ENCODE measurements at regions not wholly inside any gene's neighbourhood (a gene's known extent, or its start where the extent isn't known, plus 50 kb on each side); places are given as distances from the start of the nearest gene placed in this dataset.
A peak's percentile ranks its signal among the peaks of the same experiment; 100 is the strongest.
"Not testable (repeated sequence)": the region's sequence is repeated elsewhere in the genome, so short reads cannot be mapped to it uniquely, and the experiment has no call there.

GRCh38 chr7:9557853-9558252, 1124.4 kb downstream of the NXPH1 start:
- DNase-seq = peak; percentile 10 to 78

- no peak for DNase-seq
Observed at GRCh38 chr7:9575716-9576115, 1142.3 kb downstream of the NXPH1 start.

GRCh38 chr7:9582824-9583223, 1149.4 kb downstream of the NXPH1 start:
- DNase-seq = no peak

- no peak for DNase-seq
Observed at GRCh38 chr7:9598411-9598810, 1165.0 kb downstream of the NXPH1 start.

- DNase-seq = no peak
Observed at GRCh38 chr7:9600974-9601373, 1167.6 kb downstream of the NXPH1 start.

- DNase-seq = no peak
Observed at GRCh38 chr7:9603291-9603690, 1169.9 kb downstream of the NXPH1 start.

GRCh38 chr7:9608560-9608959, 1175.2 kb downstream of the NXPH1 start:
- no peak for DNase-seq

- DNase-seq = not testable (repeated sequence)
Observed at GRCh38 chr7:9620899-9621298, 1187.5 kb downstream of the NXPH1 start.

- DNase-seq = not testable (repeated sequence)
Observed at GRCh38 chr7:9621306-9621902, 1188.0 kb downstream of the NXPH1 start.

GRCh38 chr7:9621927-9622326, 1188.5 kb downstream of the NXPH1 start:
- DNase-seq = no peak

GRCh38 chr7:9625953-9626352, 1192.5 kb downstream of the NXPH1 start:
- no peak for DNase-seq

GRCh38 chr7:9645756-9646155, 1212.3 kb downstream of the NXPH1 start:
- no peak for DNase-seq

GRCh38 chr7:9657257-9657656, 1223.8 kb downstream of the NXPH1 start:
- peak in 1 of 2 experiments; percentile 21 for DNase-seq

- no peak for DNase-seq
Observed at GRCh38 chr7:9671979-9672917, 1238.8 kb downstream of the NXPH1 start.

- no peak for DNase-seq
Observed at GRCh38 chr7:9680713-9681112, 1247.3 kb downstream of the NXPH1 start.

- DNase-seq = no peak
Observed at GRCh38 chr7:9681284-9681683, 1247.9 kb downstream of the NXPH1 start.

GRCh38 chr7:9691286-9691685, 1257.9 kb downstream of the NXPH1 start:
- no peak for DNase-seq

GRCh38 chr7:9698375-9698774, 1265.0 kb downstream of the NXPH1 start:
- no peak for DNase-seq

GRCh38 chr7:9709216-9709615, 1264.5 kb upstream of the PHF14 start:
- DNase-seq = no peak

- no peak for DNase-seq
Observed at GRCh38 chr7:9711259-9711918, 1262.3 kb upstream of the PHF14 start.

GRCh38 chr7:9718071-9718661, 1255.5 kb upstream of the PHF14 start:
- no peak for DNase-seq

- no peak for DNase-seq
Observed at GRCh38 chr7:9719303-9719702, 1254.4 kb upstream of the PHF14 start.

GRCh38 chr7:9719721-9720120, 1254.0 kb upstream of the PHF14 start:
- DNase-seq = no peak
